ENCODE measurements at regions not wholly inside any gene's neighbourhood (a gene's known extent, or its start where the extent isn't known, plus 50 kb on each side); places are given as distances from the start of the nearest gene placed in this dataset.

DNA sequence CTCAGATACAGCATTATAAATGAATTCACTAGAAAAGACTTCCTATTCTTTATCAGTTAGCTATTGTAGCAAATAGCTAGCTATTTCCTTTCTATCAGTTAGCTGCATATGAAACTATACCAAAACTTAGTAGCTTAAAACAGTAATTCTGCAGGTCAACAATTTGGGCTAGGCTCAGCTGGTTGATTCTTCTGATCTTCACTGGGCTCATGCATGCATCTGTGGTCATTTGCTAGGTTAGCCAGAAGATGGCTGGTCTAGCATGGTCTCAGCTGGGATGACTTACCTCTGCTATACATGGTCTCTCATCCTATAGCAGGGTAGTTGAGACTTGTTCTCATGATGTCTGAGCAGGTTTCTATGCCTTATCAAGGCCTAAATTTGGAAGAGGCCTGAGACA is 147.4 kb downstream of the CENPC start:
- TF ChIP-seq CTCF (IDR thresholded peaks at IDR 0.05; ENCODE audit: insufficient read depth, low read length, poor library complexity, severe bottlenecking) (no peak), EZH2phosphoT487 (conservative IDR thresholded peaks at IDR 0.05; ENCODE audit: low read length) (no peak)

All from SU-DHL-6 (cell line).